GM12878 (cell line): ENCODE measurements at regions not wholly inside any gene's neighbourhood (a gene's known extent, or its start where the extent isn't known, plus 50 kb on each side); places are given as distances from the start of the nearest gene placed in this dataset.

Experiments used
- ATAC-seq: fragments of 200-7000 bp; cut with Tn5 transposase; 3 replicates; pipeline ENCODE4 v1.9.1; 2020; ENCODE audit warnings: mild to moderate bottlenecking, moderate library complexity
- BruUV-seq: library from RNA; stranded (reverse); fragments of 400-500 nt; replicated peaks from 2 replicates; lab custom pipeline; 2021; lab: Mats Ljungman, UMichigan
- CTCF ChIA-PET: fragments of 300-600 bp; sonication (Branson Sonifier 250); formaldehyde crosslinking; extraction: SDS; loops from one replicate; lab custom pipeline; 2021; ENCODE audit warnings: inconsistent platforms; lab: Yijun Ruan, JAX
- POLR2A ChIA-PET: fragments of 350-600 bp; formaldehyde crosslinking; extraction: SDS; loops from one replicate; lab custom pipeline; 2021; ENCODE audit warnings: inconsistent platforms; lab: Charles Lee
- RAD21 ChIA-PET: fragments of 300-600 bp; sonication (Branson Sonifier 250); formaldehyde crosslinking; loops from one replicate; lab custom pipeline; 2023; ENCODE audit warnings: antibody characterized with exemption; ENCODE audit not compliant: unreplicated experiment; lab: Charles Lee
- SMC1A ChIA-PET: fragments of 300-600 bp; sonication (Branson Sonifier 250); formaldehyde crosslinking; loops from one replicate; lab custom pipeline; 2023; ENCODE audit not compliant: unreplicated experiment, uncharacterized antibody; lab: Charles Lee
- DNase-seq: peaks from one replicate; pipeline ENCODE4 v3.0.0-alpha.2; 2011; ENCODE audit warnings: low read depth, low spot score
- FAIRE-seq: peaks from 3 replicates; lab custom pipeline; 2011; peaks lifted over from hg19 to GRCh38; lab: Jason Lieb, UNC
- H2AFZ ChIP-seq: 2 replicates; pipeline ENCODE4 v1.6.0; 2011; ENCODE audit warnings: low read depth, low read length, control low read depth; ENCODE audit not compliant: control insufficient read depth
- H3K27ac ChIP-seq: 2 replicates; pipeline ENCODE4 v1.5.1; 2011; ENCODE audit warnings: control low read depth; ENCODE audit not compliant: control insufficient read depth, insufficient read depth
- H3K27me3 ChIP-seq, 2 experiments: replicated peaks in 1 of 2; 2 replicates each; pipeline versions ENCODE4 v1.6.0 to v1.6.1; 2011; ENCODE audit warnings: low read length in 1 of 2; ENCODE audit not compliant: control insufficient read depth in 2 of 2, insufficient read depth in 2 of 2
- H3K36me3 ChIP-seq, 2 experiments: 2 replicates each; pipeline ENCODE4 v1.5.1; 2011; ENCODE audit warnings: low read length in 1 of 2; ENCODE audit not compliant: control insufficient read depth in 2 of 2, insufficient read depth in 2 of 2
- H3K4me1 ChIP-seq: 2 replicates; pipeline ENCODE4 v1.6.1; 2011; ENCODE audit warnings: mild to moderate bottlenecking, low read length, moderate library complexity, mixed read lengths; ENCODE audit not compliant: control insufficient read depth, insufficient read depth
- H3K4me2 ChIP-seq: 2 replicates; pipeline ENCODE4 v1.6.0; 2011; ENCODE audit warnings: control low read depth; ENCODE audit not compliant: control insufficient read depth, insufficient read depth
- H3K4me3 ChIP-seq: fragments of 200-600 bp; sonication (generic); 2 replicates; pipeline ENCODE4 v1.5.1; 2016
- H3K79me2 ChIP-seq: 2 replicates; pipeline ENCODE4 v1.6.0; 2011; ENCODE audit warnings: low read length; ENCODE audit not compliant: control insufficient read depth, insufficient read depth
- H3K9ac ChIP-seq: 2 replicates; pipeline ENCODE4 v1.8.0; 2011; ENCODE audit warnings: low read length, control low read depth, mixed read lengths; ENCODE audit not compliant: control insufficient read depth, insufficient read depth
- H3K9me3 ChIP-seq: replicated peaks from 3 replicates; pipeline ENCODE4 v1.5.1; 2011; ENCODE audit warnings: mild to moderate bottlenecking, low read length; ENCODE audit not compliant: control insufficient read depth, insufficient read depth
- H4K20me1 ChIP-seq: 2 replicates; pipeline ENCODE4 v1.6.0; 2011; ENCODE audit not compliant: control insufficient read depth, insufficient read depth
- CEBPB ChIP-seq, 2 experiments: fragments of 150-350 bp in 1 of 2; IDR thresholded peaks; 2 replicates each; pipeline ENCODE4 v1.6.1; 2012 to 2014; ENCODE audit warnings: low read depth in 2 of 2, low read length in 2 of 2, borderline replicate concordance in 1 of 2, inconsistent platforms in 1 of 2
- CHD1 ChIP-seq: IDR thresholded peaks from 2 replicates; pipeline ENCODE4 v1.6.1; 2012; ENCODE audit warnings: low read depth, low read length, improper control_type of control experiment
- CHD4 ChIP-seq: fragments of 200-600 bp; sonication (generic); IDR thresholded peaks from 2 replicates; pipeline ENCODE4 v1.6.1; 2016; ENCODE audit warnings: mild to moderate bottlenecking
- GABPA ChIP-seq: IDR thresholded peaks from 2 replicates; pipeline ENCODE4 v1.6.1; 2014; ENCODE audit warnings: antibody characterized with exemption, low read depth, mild to moderate bottlenecking, inconsistent platforms
- HDAC2 ChIP-seq: fragments of 200-600 bp; sonication (generic); IDR thresholded peaks from 2 replicates; pipeline ENCODE4 v1.6.1; 2017
- HDAC6 ChIP-seq: fragments of 200-600 bp; sonication (generic); IDR thresholded peaks from one replicate; pipeline ENCODE4 v1.8.0; 2017; ENCODE audit warnings: antibody characterized with exemption; ENCODE audit not compliant: unreplicated experiment
- PAX8 ChIP-seq: fragments of 450-650 bp; IDR thresholded peaks from 2 replicates; pipeline ENCODE4 v1.6.1; 2017; ENCODE audit warnings: mild to moderate bottlenecking, moderate library complexity
- SRF ChIP-seq, 2 experiments: IDR thresholded peaks; 2 replicates each; pipeline ENCODE4 v1.6.1; 2011; ENCODE audit warnings: low read depth in 2 of 2, low read length in 2 of 2, mild to moderate bottlenecking in 1 of 2, moderate library complexity in 1 of 2
- TCF7 ChIP-seq: IDR thresholded peaks from 2 replicates; pipeline ENCODE4 v1.6.1; 2014; ENCODE audit warnings: antibody characterized with exemption, borderline replicate concordance
- WGBS: methylation state at CpG from one replicate; pipeline ENCODE4 v1.1.6; 2016; ENCODE audit warnings: low lambda C conversion rate; ENCODE audit not compliant: insufficient replicate concordance, insufficient coverage; ENCODE audit errors: missing lambda C conversion rate; 5-methylcytosine and 5-hydroxymethylcytosine counted together
- in situ Hi-C: fragments of 300-500 bp; cut with MboI; formaldehyde crosslinking; loops from 9 replicates; pipeline ENCODE4 v1.14.3; 2018; ENCODE audit warnings: mixed read lengths
- intact Hi-C: fragments of 100-400 bp; cut with micrococcal nuclease; formaldehyde crosslinking; loops from one replicate; pipeline ENCODE4 v1.14.2; 2022; ENCODE audit not compliant: unreplicated experiment
- TF ChIP-seq, protein P1 (sequence below): fragments of 450-650 bp; IDR thresholded peaks from 2 replicates; pipeline ENCODE4 v1.6.1; 2016; ENCODE audit warnings: mild to moderate bottlenecking
- TF ChIP-seq, protein P2 (sequence below): IDR thresholded peaks from 2 replicates; pipeline ENCODE4 v1.6.1; 2012; ENCODE audit warnings: low read depth, low read length, improper control_type of control experiment
- TF ChIP-seq, protein P3 (sequence below): fragments of 450-650 bp; IDR thresholded peaks from 2 replicates; pipeline ENCODE4 v1.6.1; 2016; ENCODE audit warnings: mild to moderate bottlenecking
- TF ChIP-seq, protein P4 (sequence below): IDR thresholded peaks from 2 replicates; pipeline ENCODE4 v1.6.1; 2011; ENCODE audit warnings: low read depth, mild to moderate bottlenecking, low read length, moderate library complexity, borderline replicate concordance; ENCODE audit errors: extremely low read depth

DNA sequence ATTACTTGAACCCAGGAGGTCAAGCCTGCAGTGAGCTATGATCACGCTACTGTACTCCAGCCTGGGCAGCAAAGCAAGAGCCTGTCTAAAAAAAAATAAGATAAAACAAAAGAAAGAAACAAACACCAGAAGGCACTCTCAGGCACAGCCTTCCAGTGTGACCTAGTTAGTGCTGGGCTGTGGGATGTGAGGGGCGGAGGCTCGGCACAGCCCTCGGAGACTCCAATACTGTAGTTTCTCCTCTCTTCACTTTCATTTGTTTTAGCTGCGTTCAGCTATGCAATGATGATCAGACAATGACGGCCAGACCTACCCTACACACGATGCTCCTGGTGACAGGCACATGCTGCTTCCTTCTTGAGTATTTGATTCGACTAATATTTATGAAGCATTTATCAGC, 127.7 kb downstream of the SOCS6 start:
- BruUV-seq = no TSS peak

More for the DNA sequence above, 127.7 kb downstream of the SOCS6 start:
- ChIA-PET POLR2A (interaction anchor here (0.6 kb wide), 1 partner anchor 348 kb away, joined by 3 read pairs; no protein-coding TSS in a partner anchor), SMC1A (no interaction called here), RAD21 (no interaction called here), CTCF (interaction anchor here (2.0 to 2.2 kb wide), 2 partner anchors 17 to 221 kb away, joined by 6 to 7 read pairs; no protein-coding TSS in a partner anchor)
- H3K4me3 ChIP-seq = no peak overlapping the region
- FAIRE-seq (no peak), DNase-seq (no peak), ATAC-seq (no peak)
- H3K27me3 ChIP-seq = peaks cover 3 to 7% of the 10 kb centered on the region in 2 experiments; a peak in 2 of 4 replicates
- no peak overlapping the region for H3K4me2 ChIP-seq
- in situ Hi-C loops (no loop called here), intact Hi-C loops (no loop called here)
- no peak overlapping the region for H3K27ac ChIP-seq
- no peaks in the 10 kb centered on the region for H3K79me2 ChIP-seq
- no peak overlapping the region for H2AFZ ChIP-seq
- H3K9ac ChIP-seq = no peak overlapping the region
- WGBS = 74% methylated on average over 8 of the region's 8 CpGs
- no peaks in the 10 kb centered on the region for H4K20me1 ChIP-seq
- H3K36me3 ChIP-seq = no peaks in the 10 kb centered on the region
- TF ChIP-seq, protein P1, sequence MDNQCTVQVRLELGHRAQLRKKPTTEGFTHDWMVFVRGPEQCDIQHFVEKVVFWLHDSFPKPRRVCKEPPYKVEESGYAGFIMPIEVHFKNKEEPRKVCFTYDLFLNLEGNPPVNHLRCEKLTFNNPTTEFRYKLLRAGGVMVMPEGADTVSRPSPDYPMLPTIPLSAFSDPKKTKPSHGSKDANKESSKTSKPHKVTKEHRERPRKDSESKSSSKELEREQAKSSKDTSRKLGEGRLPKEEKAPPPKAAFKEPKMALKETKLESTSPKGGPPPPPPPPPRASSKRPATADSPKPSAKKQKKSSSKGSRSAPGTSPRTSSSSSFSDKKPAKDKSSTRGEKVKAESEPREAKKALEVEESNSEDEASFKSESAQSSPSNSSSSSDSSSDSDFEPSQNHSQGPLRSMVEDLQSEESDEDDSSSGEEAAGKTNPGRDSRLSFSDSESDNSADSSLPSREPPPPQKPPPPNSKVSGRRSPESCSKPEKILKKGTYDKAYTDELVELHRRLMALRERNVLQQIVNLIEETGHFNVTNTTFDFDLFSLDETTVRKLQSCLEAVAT = no peak
- TF ChIP-seq HDAC6 (no peak), PAX8 (no peak), TCF7 (no peak), CHD1 (no peak), GABPA (no peak), CEBPB (IDR thresholded peaks at IDR 0.05; ENCODE audit: borderline replicate concordance in 1 of 2, low read depth in 2 of 2, low read length in 2 of 2) (no peak), SRF (IDR thresholded peaks at IDR 0.05; ENCODE audit: low read depth in 2 of 2, low read length in 2 of 2) (no peak), HDAC2 (no peak), CHD4 (no peak)
- TF ChIP-seq, protein P2, sequence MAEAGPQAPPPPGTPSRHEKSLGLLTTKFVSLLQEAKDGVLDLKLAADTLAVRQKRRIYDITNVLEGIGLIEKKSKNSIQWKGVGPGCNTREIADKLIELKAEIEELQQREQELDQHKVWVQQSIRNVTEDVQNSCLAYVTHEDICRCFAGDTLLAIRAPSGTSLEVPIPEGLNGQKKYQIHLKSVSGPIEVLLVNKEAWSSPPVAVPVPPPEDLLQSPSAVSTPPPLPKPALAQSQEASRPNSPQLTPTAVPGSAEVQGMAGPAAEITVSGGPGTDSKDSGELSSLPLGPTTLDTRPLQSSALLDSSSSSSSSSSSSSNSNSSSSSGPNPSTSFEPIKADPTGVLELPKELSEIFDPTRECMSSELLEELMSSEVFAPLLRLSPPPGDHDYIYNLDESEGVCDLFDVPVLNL = no peak
- TF ChIP-seq, protein P3, sequence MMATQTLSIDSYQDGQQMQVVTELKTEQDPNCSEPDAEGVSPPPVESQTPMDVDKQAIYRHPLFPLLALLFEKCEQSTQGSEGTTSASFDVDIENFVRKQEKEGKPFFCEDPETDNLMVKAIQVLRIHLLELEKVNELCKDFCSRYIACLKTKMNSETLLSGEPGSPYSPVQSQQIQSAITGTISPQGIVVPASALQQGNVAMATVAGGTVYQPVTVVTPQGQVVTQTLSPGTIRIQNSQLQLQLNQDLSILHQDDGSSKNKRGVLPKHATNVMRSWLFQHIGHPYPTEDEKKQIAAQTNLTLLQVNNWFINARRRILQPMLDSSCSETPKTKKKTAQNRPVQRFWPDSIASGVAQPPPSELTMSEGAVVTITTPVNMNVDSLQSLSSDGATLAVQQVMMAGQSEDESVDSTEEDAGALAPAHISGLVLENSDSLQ = no peak
- TF ChIP-seq, protein P4, sequence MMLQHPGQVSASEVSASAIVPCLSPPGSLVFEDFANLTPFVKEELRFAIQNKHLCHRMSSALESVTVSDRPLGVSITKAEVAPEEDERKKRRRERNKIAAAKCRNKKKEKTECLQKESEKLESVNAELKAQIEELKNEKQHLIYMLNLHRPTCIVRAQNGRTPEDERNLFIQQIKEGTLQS = no peak
- no peaks in the 10 kb centered on the region for H3K9me3 ChIP-seq
- H3K4me1 ChIP-seq = peaks cover 10% of the 10 kb centered on the region
